BE2C (cell line): ENCODE measurements at regions not wholly inside any gene's neighbourhood (a gene's known extent, or its start where the extent isn't known, plus 50 kb on each side); places are given as distances from the start of the nearest gene placed in this dataset.

Source experiments
- DNase-seq: peaks from one replicate; pipeline ENCODE4 v3.0.0-alpha.2; 2020
- H3K27me3 ChIP-seq: fragments of 250-450 bp; sonication (Bioruptor Pico); 2 replicates; pipeline ENCODE4 v1.5.1; 2020; ENCODE audit warnings: mild to moderate bottlenecking
- H3K36me3 ChIP-seq: fragments of 250-450 bp; sonication (Bioruptor Pico); 2 replicates; pipeline ENCODE4 v1.5.1; 2020; ENCODE audit warnings: mild to moderate bottlenecking
- H3K4me1 ChIP-seq: fragments of 250-450 bp; sonication (Bioruptor Pico); 2 replicates; pipeline ENCODE4 v1.5.1; 2020
- H3K4me3 ChIP-seq: 2 replicates; pipeline ENCODE4 v1.5.1; 2011; ENCODE audit warnings: low read depth, low read length
- H3K9me3 ChIP-seq: fragments of 250-450 bp; sonication (Bioruptor Pico); 2 replicates; pipeline ENCODE4 v1.5.1; 2020
- TF ChIP-seq, protein P1 (sequence below): IDR thresholded peaks from 2 replicates; pipeline ENCODE4 v1.5.1; 2012; ENCODE audit warnings: mild to moderate bottlenecking, low read depth, low read length

DNA sequence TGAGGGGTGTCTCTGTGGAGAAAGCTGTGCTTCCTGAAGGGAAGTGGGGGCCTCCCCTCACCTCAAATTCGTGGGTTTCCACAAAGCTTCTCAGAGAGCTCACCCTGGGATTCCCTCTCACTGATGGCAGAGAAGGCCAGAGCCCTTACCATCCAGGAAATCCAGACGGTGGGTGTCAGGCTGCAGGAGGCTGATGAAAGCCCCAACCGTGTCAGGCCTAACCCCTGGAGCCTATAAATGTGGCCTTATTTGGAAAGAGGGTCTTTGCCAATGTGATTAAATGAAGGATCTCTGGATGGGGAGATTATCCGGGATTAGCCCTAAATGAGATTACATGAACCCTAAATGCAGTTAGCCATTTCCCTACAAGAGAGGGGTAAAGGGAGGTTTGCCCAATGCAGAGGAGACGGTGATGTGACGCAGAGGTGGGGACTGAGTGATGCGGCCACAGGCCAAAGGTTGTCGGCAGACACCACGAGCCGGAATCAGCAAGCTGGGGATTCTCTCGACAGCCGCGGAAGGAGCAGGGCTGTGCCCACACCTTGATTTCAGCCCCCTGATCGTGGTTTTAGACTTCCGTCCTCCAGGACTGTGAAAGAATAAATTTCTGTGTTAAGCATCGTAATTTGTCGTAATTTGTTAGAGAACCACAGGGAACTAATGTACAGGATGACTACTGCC is 82.6 kb downstream of the TOMM20 start:
- no peak overlapping the region for H3K4me3 ChIP-seq
- DNase-seq = no peak
- peaks cover 9% of the 10 kb centered on the region for H3K4me1 ChIP-seq
- no peaks in the 10 kb centered on the region for H3K9me3 ChIP-seq
- TF ChIP-seq, protein P1, sequence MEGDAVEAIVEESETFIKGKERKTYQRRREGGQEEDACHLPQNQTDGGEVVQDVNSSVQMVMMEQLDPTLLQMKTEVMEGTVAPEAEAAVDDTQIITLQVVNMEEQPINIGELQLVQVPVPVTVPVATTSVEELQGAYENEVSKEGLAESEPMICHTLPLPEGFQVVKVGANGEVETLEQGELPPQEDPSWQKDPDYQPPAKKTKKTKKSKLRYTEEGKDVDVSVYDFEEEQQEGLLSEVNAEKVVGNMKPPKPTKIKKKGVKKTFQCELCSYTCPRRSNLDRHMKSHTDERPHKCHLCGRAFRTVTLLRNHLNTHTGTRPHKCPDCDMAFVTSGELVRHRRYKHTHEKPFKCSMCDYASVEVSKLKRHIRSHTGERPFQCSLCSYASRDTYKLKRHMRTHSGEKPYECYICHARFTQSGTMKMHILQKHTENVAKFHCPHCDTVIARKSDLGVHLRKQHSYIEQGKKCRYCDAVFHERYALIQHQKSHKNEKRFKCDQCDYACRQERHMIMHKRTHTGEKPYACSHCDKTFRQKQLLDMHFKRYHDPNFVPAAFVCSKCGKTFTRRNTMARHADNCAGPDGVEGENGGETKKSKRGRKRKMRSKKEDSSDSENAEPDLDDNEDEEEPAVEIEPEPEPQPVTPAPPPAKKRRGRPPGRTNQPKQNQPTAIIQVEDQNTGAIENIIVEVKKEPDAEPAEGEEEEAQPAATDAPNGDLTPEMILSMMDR = no peak
- no peaks in the 10 kb centered on the region for H3K36me3 ChIP-seq
- H3K27me3 ChIP-seq = no peaks in the 10 kb centered on the region

DNA sequence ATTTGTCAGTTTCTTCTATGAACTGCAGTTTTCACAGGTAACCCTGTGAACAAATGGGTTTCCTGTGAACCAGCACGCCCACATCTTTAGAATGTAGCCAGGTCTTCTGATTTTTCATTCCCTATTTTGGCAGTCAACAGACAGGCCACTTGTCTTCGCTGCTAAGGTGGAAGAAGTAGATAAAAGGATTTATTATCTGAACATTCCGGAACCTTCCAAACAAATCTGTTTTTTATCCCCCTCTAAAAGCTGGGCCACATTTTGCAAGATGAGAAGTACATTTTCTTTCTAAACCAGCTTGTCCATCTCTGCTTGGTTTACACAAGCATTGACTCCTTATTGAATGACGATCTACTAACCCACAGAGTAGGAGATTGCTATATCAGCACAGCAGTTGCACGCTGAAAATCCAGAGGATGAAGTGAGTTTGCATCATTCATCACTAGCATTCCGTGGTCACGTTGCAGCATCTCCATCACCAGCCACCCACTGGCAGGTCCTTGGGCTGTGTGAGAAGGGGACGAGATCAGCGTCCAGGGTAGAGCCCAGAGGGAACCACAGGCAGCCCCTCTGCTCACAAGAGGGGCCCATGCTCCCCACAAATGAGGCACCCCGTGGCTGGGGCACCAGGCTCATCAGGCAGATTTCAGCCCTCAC is 83.5 kb downstream of the TOMM20 start:
- no peak overlapping the region for H3K4me3 ChIP-seq
- H3K36me3 ChIP-seq = no peaks in the 10 kb centered on the region
- DNase-seq = no peak
- H3K4me1 ChIP-seq = peaks cover 4% of the 10 kb centered on the region; the same call in 1 of the 2 replicates
- H3K27me3 ChIP-seq = no peaks in the 10 kb centered on the region
- no peaks in the 10 kb centered on the region for H3K9me3 ChIP-seq
- TF ChIP-seq, protein P1 = no peak

DNA sequence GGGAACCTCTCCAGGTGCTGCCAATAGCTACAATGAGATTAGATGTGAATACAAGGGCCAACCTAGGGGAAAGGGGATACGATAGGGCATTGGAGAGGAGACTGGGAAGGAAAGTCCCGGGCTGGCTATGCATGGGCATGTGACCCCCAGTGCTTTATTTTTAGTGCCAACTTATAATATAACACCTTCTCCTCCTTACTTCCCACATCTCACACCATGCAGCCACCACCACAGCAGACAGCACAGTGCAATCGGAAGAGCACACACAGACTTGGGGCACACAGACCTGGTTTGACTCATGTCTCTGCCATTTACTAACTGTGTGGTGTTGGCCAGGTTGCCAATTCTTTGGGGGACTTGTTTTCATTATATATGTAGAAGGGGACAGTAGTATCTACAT is 85.4 kb downstream of the TOMM20 start:
- peaks cover 4% of the 10 kb centered on the region; the same call in 1 of the 2 replicates for H3K4me1 ChIP-seq
- no peak for DNase-seq
- H3K36me3 ChIP-seq = no peaks in the 10 kb centered on the region
- no peaks in the 10 kb centered on the region for H3K9me3 ChIP-seq
- no peak overlapping the region for H3K4me3 ChIP-seq
- H3K27me3 ChIP-seq = no peaks in the 10 kb centered on the region
- TF ChIP-seq, protein P1 = no peak

DNA sequence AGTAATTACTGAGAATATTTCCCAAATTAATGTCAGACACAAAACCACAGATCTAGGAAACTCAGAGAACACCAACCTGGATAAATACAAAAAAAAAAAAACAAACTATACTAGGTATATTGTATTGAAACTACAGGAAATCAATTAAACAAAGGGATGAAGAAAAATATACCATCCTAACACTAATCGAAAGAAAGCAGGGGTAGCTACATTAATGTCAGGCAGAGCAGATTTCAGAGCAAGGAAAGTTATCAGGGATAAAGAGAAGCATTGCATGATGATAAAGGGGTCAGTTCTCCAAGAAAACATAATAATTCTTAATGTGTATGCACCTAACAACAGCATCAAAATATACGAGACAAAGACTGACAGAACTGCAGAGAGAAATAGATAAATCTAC is 89.9 kb downstream of the TOMM20 start:
- H3K27me3 ChIP-seq = no peaks in the 10 kb centered on the region
- no peak for DNase-seq
- no peaks in the 10 kb centered on the region for H3K4me1 ChIP-seq
- TF ChIP-seq, protein P1 = no peak
- H3K4me3 ChIP-seq = no peak overlapping the region
- no peaks in the 10 kb centered on the region for H3K9me3 ChIP-seq
- no peaks in the 10 kb centered on the region for H3K36me3 ChIP-seq

DNA sequence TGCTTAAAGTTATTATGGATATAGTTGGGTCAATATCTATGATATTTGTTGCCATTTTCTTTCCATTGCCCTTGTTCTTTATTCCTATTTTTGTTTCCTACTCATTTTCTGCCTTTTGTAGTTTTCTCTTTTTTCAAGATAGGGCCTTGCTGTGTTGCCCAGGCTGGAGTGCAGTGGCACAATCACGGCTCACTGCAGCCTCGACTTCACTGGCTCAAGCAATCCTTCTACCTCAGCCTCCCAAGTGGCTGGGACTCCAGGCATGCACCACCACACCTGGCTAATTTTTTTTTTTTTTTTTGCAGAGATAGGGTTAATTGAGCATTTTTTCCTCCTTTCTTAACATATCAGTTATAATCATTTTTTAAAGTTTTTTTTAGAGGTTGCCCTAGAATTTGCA is 92.7 kb downstream of the TOMM20 start:
- H3K4me3 ChIP-seq = no peak overlapping the region
- H3K9me3 ChIP-seq = no peaks in the 10 kb centered on the region
- no peaks in the 10 kb centered on the region for H3K36me3 ChIP-seq
- TF ChIP-seq, protein P1 = no peak
- no peaks in the 10 kb centered on the region for H3K4me1 ChIP-seq
- DNase-seq = no peak
- no peaks in the 10 kb centered on the region for H3K27me3 ChIP-seq

DNA sequence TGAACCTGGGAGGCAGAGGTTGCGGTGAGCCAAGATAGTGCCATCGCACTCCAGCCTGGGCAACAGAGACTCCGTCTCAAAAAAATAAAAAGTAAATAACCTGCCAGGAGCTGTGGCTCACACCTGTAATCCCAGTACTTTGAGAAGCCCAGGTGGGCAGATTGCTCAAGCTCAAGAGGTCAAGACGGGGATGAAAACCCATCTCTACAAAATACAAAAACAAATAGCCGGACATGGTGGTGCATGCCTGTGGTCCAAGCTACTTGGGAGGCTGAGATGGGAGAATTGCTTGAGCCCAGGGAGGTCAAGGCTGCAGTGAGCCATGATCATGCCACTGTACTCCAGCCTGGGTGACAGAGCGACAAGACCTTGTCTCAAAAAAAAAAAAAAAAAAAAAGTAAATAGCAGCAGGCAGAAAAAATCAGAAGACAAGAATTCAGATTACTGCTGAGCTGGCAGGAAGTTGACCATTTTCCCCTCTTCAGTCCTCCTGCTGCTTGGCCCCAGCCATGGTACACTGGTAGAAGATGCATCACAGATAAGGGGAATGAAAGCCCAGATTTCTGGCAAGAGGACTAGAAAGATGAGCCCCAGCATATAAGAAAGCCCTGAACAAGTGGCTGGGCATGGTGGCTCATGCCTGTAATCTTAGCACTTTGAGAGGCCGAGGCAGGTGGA is 97.6 kb downstream of the TOMM20 start:
- no peak for DNase-seq
- H3K36me3 ChIP-seq = no peaks in the 10 kb centered on the region
- no peaks in the 10 kb centered on the region for H3K4me1 ChIP-seq
- H3K4me3 ChIP-seq = no peak overlapping the region
- H3K9me3 ChIP-seq = no peaks in the 10 kb centered on the region
- H3K27me3 ChIP-seq = no peaks in the 10 kb centered on the region
- TF ChIP-seq, protein P1 = no peak
